PC-3 (cell line): ENCODE measurements at regions not wholly inside any gene's neighbourhood (a gene's known extent, or its start where the extent isn't known, plus 50 kb on each side); places are given as distances from the start of the nearest gene placed in this dataset.

Experiments used
- EZH2phosphoT487 ChIP-seq: fragments of 300-600 bp; sonication (generic); IDR thresholded peaks from 2 replicates; pipeline ENCODE4 v1.6.1; 2018; ENCODE audit warnings: mild to moderate bottlenecking, antibody characterized with exemption, low read length, borderline replicate concordance
- TF ChIP-seq, protein P1 (sequence below): fragments of 300-600 bp; sonication (generic); conservative IDR thresholded peaks from 2 replicates; pipeline ENCODE4 v1.5.1; 2017; ENCODE audit warnings: antibody characterized with exemption, low read depth, mild to moderate bottlenecking, low read length

DNA sequence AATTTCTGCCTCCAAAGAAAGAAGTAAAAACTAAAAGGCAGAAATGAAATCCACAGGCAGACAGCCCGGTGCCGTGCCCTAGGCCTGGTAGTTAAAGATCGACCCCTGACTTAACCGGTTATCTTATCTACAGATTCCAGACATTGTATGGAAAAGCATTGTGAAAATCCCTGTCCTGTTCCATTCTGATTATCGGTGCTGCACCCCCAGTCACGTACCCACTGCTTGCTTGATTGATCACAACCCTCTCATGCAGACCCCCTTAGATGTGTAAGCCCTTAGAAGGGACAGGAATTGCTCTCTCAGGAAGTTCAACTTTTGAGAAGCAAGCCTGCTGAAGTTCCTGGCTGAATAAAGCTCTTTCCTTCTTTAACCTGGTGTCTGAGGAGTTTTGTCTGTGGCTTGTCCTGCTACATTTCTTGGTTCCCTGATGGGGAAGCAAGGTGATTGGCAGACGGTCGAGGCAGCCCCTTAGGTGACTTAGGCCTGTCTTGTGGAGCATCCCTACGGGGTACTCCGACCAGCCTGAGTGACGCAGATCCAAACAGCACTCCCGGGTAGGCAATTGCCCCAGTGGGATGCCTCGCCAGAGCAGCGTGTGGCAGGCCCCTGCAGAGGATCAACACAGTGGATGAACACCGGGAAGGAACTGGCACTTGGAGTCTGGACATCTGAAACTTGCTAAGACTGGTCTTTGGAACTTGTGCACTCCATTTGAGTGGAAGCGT, 111.2 kb upstream of the PPM1J start:
- TF ChIP-seq, protein P1, sequence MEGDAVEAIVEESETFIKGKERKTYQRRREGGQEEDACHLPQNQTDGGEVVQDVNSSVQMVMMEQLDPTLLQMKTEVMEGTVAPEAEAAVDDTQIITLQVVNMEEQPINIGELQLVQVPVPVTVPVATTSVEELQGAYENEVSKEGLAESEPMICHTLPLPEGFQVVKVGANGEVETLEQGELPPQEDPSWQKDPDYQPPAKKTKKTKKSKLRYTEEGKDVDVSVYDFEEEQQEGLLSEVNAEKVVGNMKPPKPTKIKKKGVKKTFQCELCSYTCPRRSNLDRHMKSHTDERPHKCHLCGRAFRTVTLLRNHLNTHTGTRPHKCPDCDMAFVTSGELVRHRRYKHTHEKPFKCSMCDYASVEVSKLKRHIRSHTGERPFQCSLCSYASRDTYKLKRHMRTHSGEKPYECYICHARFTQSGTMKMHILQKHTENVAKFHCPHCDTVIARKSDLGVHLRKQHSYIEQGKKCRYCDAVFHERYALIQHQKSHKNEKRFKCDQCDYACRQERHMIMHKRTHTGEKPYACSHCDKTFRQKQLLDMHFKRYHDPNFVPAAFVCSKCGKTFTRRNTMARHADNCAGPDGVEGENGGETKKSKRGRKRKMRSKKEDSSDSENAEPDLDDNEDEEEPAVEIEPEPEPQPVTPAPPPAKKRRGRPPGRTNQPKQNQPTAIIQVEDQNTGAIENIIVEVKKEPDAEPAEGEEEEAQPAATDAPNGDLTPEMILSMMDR: no peak
- no peak for TF ChIP-seq EZH2phosphoT487
